ENCODE measurements at regions not wholly inside any gene's neighbourhood (a gene's known extent, or its start where the extent isn't known, plus 50 kb on each side); places are given as distances from the start of the nearest gene placed in this dataset.

GRCh38 chr16:76959166-76959565 lies 231.8 kb upstream of the MON1B start:
- ATAC-seq, result no peak
- TF ChIP-seq TOX (CRISPR knock-in tag; IDR thresholded peaks at IDR 0.05; ENCODE audit: borderline replicate concordance) (no peak), ZFP3 (CRISPR knock-in tag; IDR thresholded peaks at IDR 0.05) (no peak), SNAI2 (CRISPR knock-in tag; IDR thresholded peaks at IDR 0.05) (no peak), TCF4 (CRISPR knock-in tag; IDR thresholded peaks at IDR 0.05; ENCODE audit: borderline replicate concordance) (no peak), CSRNP3 (CRISPR knock-in tag; IDR thresholded peaks at IDR 0.05) (no peak), ISL1 (CRISPR knock-in tag; IDR thresholded peaks at IDR 0.05) (no peak), GLIS3 (CRISPR knock-in tag; IDR thresholded peaks at IDR 0.05) (no peak), RARB (CRISPR knock-in tag; IDR thresholded peaks at IDR 0.05) (no peak)

GRCh38 chr16:76963614-76964315 lies 227.2 kb upstream of the MON1B start:
- TF ChIP-seq TSHZ2 (CRISPR knock-in tag; IDR thresholded peaks at IDR 0.05), result no peak
- no peak for TF ChIP-seq ZC3H10 (CRISPR knock-in tag; IDR thresholded peaks at IDR 0.05)
- TF ChIP-seq ZNF70 (CRISPR knock-in tag; IDR thresholded peaks at IDR 0.05), result no peak
- TF ChIP-seq CREB5 (CRISPR knock-in tag; IDR thresholded peaks at IDR 0.05; ENCODE audit: low read depth), result no peak
- no peak for TF ChIP-seq ZFP30 (CRISPR knock-in tag; IDR thresholded peaks at IDR 0.05)
- TF ChIP-seq CSRNP3 (CRISPR knock-in tag; IDR thresholded peaks at IDR 0.05), result no peak
- no peak for TF ChIP-seq POU6F1 (CRISPR knock-in tag; IDR thresholded peaks at IDR 0.05; ENCODE audit: borderline replicate concordance, low read depth)
- no peak for TF ChIP-seq ZFP3 (CRISPR knock-in tag; IDR thresholded peaks at IDR 0.05)
- TF ChIP-seq TOX (CRISPR knock-in tag; IDR thresholded peaks at IDR 0.05; ENCODE audit: borderline replicate concordance), result no peak
- TF ChIP-seq OSR1 (CRISPR knock-in tag; IDR thresholded peaks at IDR 0.05), result no peak
- TF ChIP-seq ISL1 (CRISPR knock-in tag; IDR thresholded peaks at IDR 0.05), result no peak
- ATAC-seq, result no peak

- TF ChIP-seq TSHZ2 (CRISPR knock-in tag; IDR thresholded peaks at IDR 0.05) (no peak), CSDC2 (CRISPR knock-in tag; IDR thresholded peaks at IDR 0.05) (no peak), CSRNP3 (CRISPR knock-in tag; IDR thresholded peaks at IDR 0.05) (no peak), OSR1 (CRISPR knock-in tag; IDR thresholded peaks at IDR 0.05) (no peak), ZC3H10 (CRISPR knock-in tag; IDR thresholded peaks at IDR 0.05) (no peak), ESRRG (CRISPR knock-in tag; IDR thresholded peaks at IDR 0.05) (no peak), ZFP3 (CRISPR knock-in tag; IDR thresholded peaks at IDR 0.05) (no peak), ZFP30 (CRISPR knock-in tag; IDR thresholded peaks at IDR 0.05) (no peak), ZNF565 (CRISPR knock-in tag; conservative IDR thresholded peaks at IDR 0.05; ENCODE audit: low read depth) (no peak), ARNTL (CRISPR knock-in tag; IDR thresholded peaks at IDR 0.05; ENCODE audit: borderline replicate concordance, low read depth) (no peak), TOX (CRISPR knock-in tag; IDR thresholded peaks at IDR 0.05; ENCODE audit: borderline replicate concordance) (no peak)
- no peak for ATAC-seq
These were observed 226.4 kb upstream of the MON1B start for GRCh38 chr16:76964464-76965154.

Measured in SK-N-SH treated with all-trans-retinoic acid at 6 μM for 48 hours (cell line).